OCI-LY3 (cell line): ENCODE measurements at regions not wholly inside any gene's neighbourhood (a gene's known extent, or its start where the extent isn't known, plus 50 kb on each side); places are given as distances from the start of the nearest gene placed in this dataset.

Experiments
- H2AFZ ChIP-seq: fragments of 200-600, 300-600 bp; shearing (Covaris generic); 2 replicates; pipeline ENCODE4 v1.6.0; 2014; ENCODE audit warnings: antibody characterized with exemption, low read depth, low read length
- H3K27ac ChIP-seq: fragments of 200-600, 300-600 bp; sonication (generic); 2 replicates; pipeline ENCODE4 v1.5.1; 2014; ENCODE audit warnings: mild to moderate bottlenecking, low read length, moderate library complexity, mixed read lengths
- H3K27me3 ChIP-seq: fragments of 200-600, 300-600 bp; sonication (generic); 2 replicates; pipeline ENCODE4 v1.6.1; 2014; ENCODE audit warnings: low read depth, low read length, mixed read lengths
- H3K36me3 ChIP-seq: fragments of 200-600, 300-600 bp; sonication (generic); replicated peaks from 2 replicates; pipeline ENCODE3; 2014; ENCODE audit warnings: low read depth, low read length, mixed read lengths
- H3K4me1 ChIP-seq: fragments of 300-600, 200-600 bp; sonication (generic); 2 replicates; pipeline ENCODE4 v1.6.1; 2014; ENCODE audit warnings: low read length, mixed read lengths
- H3K4me2 ChIP-seq: fragments of 200-600, 300-600 bp; sonication (generic); 2 replicates; pipeline ENCODE4 v1.6.1; 2014; ENCODE audit warnings: low read length, mixed read lengths
- H3K4me3 ChIP-seq: fragments of 300-600, 200-600 bp; sonication (generic); 2 replicates; pipeline ENCODE4 v1.5.1; 2014; ENCODE audit warnings: antibody characterized with exemption, mild to moderate bottlenecking, low read length, moderate library complexity
- H3K79me2 ChIP-seq: fragments of 300-600, 200-600 bp; shearing (Covaris generic); 2 replicates; pipeline ENCODE4 v1.6.1; 2014; ENCODE audit warnings: mild to moderate bottlenecking, low read length, mixed read lengths
- H3K9ac ChIP-seq: fragments of 300-600, 200-600 bp; shearing (Covaris generic); 2 replicates; pipeline ENCODE4 v1.6.0; 2014; ENCODE audit warnings: mild to moderate bottlenecking, low read length, moderate library complexity
- H3K9me3 ChIP-seq: fragments of 200-600, 300-600 bp; shearing (Covaris generic); 2 replicates; pipeline ENCODE4 v1.6.1; 2014; ENCODE audit warnings: low read length, mixed read lengths; ENCODE audit not compliant: insufficient read depth
- H4K20me1 ChIP-seq: fragments of 200-600, 300-600 bp; sonication (generic); 2 replicates; pipeline ENCODE4 v1.6.1; 2016; ENCODE audit warnings: low read length, mixed read lengths; ENCODE audit not compliant: insufficient read depth
- CTCF ChIP-seq: fragments of 200-600, 300-600 bp; sonication (generic); IDR thresholded peaks from 2 replicates; pipeline ENCODE4 v1.5.1; 2014; ENCODE audit warnings: antibody characterized with exemption, low read length, low read depth
- EZH2phosphoT487 ChIP-seq: fragments of 200-600 bp; shearing (Covaris generic); IDR thresholded peaks from 2 replicates; pipeline ENCODE4 v1.6.1; 2018; ENCODE audit warnings: antibody characterized with exemption, mixed run types, low read depth

GRCh38 chr6:170069611-170070010 lies 221.3 kb downstream of the DLL1 start:
- Histone ChIP-seq H3K79me2 (no peaks in the 10 kb centered on the region), H2AFZ (no peak overlapping the region), H3K36me3 (no peaks in the 10 kb centered on the region), H3K27me3 (no peaks in the 10 kb centered on the region), H4K20me1 (no peaks in the 10 kb centered on the region), H3K9ac (no peak overlapping the region), H3K27ac (no peak overlapping the region), H3K4me3 (no peak overlapping the region), H3K9me3 (no peaks in the 10 kb centered on the region), H3K4me2 (no peak overlapping the region), H3K4me1 (no peaks in the 10 kb centered on the region)
- no peak for TF ChIP-seq CTCF
- TF ChIP-seq EZH2phosphoT487 = no peak

- H3K36me3 ChIP-seq = no peaks in the 10 kb centered on the region
- no peaks in the 10 kb centered on the region for H3K79me2 ChIP-seq
- H2AFZ ChIP-seq = no peak overlapping the region
- TF ChIP-seq EZH2phosphoT487 (no peak), CTCF (no peak)
- no peak overlapping the region for H3K9ac ChIP-seq
- H3K4me3 ChIP-seq = no peak overlapping the region
- no peaks in the 10 kb centered on the region for H4K20me1 ChIP-seq
- no peak overlapping the region for H3K27ac ChIP-seq
- H3K9me3 ChIP-seq = no peaks in the 10 kb centered on the region
- H3K27me3 ChIP-seq = no peaks in the 10 kb centered on the region
- H3K4me2 ChIP-seq = no peak overlapping the region
- H3K4me1 ChIP-seq = no peaks in the 10 kb centered on the region
Observed at GRCh38 chr6:170068496-170068895, 222.4 kb downstream of the DLL1 start.

- Histone ChIP-seq H3K27ac (no peak overlapping the region), H3K4me1 (no peaks in the 10 kb centered on the region), H3K9ac (no peak overlapping the region), H3K4me3 (no peak overlapping the region), H3K9me3 (no peaks in the 10 kb centered on the region), H3K79me2 (no peaks in the 10 kb centered on the region), H3K4me2 (no peak overlapping the region), H3K36me3 (no peaks in the 10 kb centered on the region), H2AFZ (no peak overlapping the region), H3K27me3 (no peaks in the 10 kb centered on the region), H4K20me1 (no peaks in the 10 kb centered on the region)
- TF ChIP-seq CTCF = no peak
- no peak for TF ChIP-seq EZH2phosphoT487
Observed at GRCh38 chr6:170067923-170068360, 222.9 kb downstream of the DLL1 start.

- Histone ChIP-seq H2AFZ (no peak overlapping the region), H3K27me3 (no peaks in the 10 kb centered on the region), H3K4me3 (no peak overlapping the region), H3K36me3 (no peaks in the 10 kb centered on the region), H4K20me1 (no peaks in the 10 kb centered on the region), H3K79me2 (no peaks in the 10 kb centered on the region), H3K9me3 (no peaks in the 10 kb centered on the region), H3K4me2 (no peak overlapping the region), H3K9ac (no peak overlapping the region), H3K27ac (no peak overlapping the region), H3K4me1 (no peaks in the 10 kb centered on the region)
- TF ChIP-seq EZH2phosphoT487 (no peak), CTCF (no peak)
Observed at GRCh38 chr6:170067181-170067641, 223.7 kb downstream of the DLL1 start.
